H1 (cell line): ENCODE measurements at regions not wholly inside any gene's neighbourhood (a gene's known extent, or its start where the extent isn't known, plus 50 kb on each side); places are given as distances from the start of the nearest gene placed in this dataset.

Source experiments
- CTCF ChIA-PET: fragments of 300-600 bp; sonication (Branson Sonifier 250); formaldehyde crosslinking; loops from one replicate; lab custom pipeline; 2021; ENCODE audit not compliant: partially characterized antibody; lab: Charles Lee
- POLR2A ChIA-PET: fragments of 300-600 bp; sonication (Branson Sonifier 250); formaldehyde crosslinking; loops from one replicate; lab custom pipeline; 2021; ENCODE audit warnings: inconsistent platforms; ENCODE audit not compliant: partially characterized antibody; lab: Charles Lee
- DNase-seq, 2 experiments: peaks; one replicate each; pipeline versions ENCODE4 v3.0.0 to v3.0.0-alpha.2; 2010 to 2022; ENCODE audit warnings: low spot score in 2 of 2, low read depth in 1 of 2, mixed read lengths in 1 of 2
- FAIRE-seq: peaks from 2 replicates; lab custom pipeline; 2011; peaks lifted over from hg19 to GRCh38; lab: Jason Lieb, UNC
- H2AFZ ChIP-seq: 2 replicates; pipeline ENCODE4 v1.8.1; 2012; ENCODE audit warnings: low read length, inconsistent platforms
- H2AK5ac ChIP-seq: 2 replicates; pipeline ENCODE4 v1.6.1; 2013; ENCODE audit warnings: low read depth, low read length
- H2BK120ac ChIP-seq: replicated peaks from 2 replicates; pipeline ENCODE3; 2013; ENCODE audit warnings: low read depth, low read length, inconsistent platforms
- H2BK12ac ChIP-seq: 2 replicates; pipeline ENCODE4 v1.6.1; 2013; ENCODE audit warnings: low read depth, low read length
- H2BK15ac ChIP-seq: 2 replicates; pipeline ENCODE4 v1.6.1; 2013; ENCODE audit warnings: low read length
- H2BK20ac ChIP-seq: 2 replicates; pipeline ENCODE4 v1.6.1; 2013; ENCODE audit warnings: low read length
- H2BK5ac ChIP-seq: 2 replicates; pipeline ENCODE4 v1.6.1; 2013; ENCODE audit warnings: low read depth, low read length
- H3K14ac ChIP-seq: 2 replicates; pipeline ENCODE4 v1.6.1; 2013; ENCODE audit warnings: inconsistent platforms; ENCODE audit not compliant: insufficient read length
- H3K18ac ChIP-seq: 2 replicates; pipeline ENCODE4 v1.6.1; 2013; ENCODE audit warnings: low read length; ENCODE audit errors: extremely low read depth
- H3K23ac ChIP-seq: 2 replicates; pipeline ENCODE4 v1.6.1; 2013; ENCODE audit warnings: inconsistent platforms; ENCODE audit not compliant: insufficient read length
- H3K23me2 ChIP-seq: 2 replicates; pipeline ENCODE4 v1.6.1; 2013; ENCODE audit warnings: low read depth, low read length
- H3K27ac ChIP-seq: 2 replicates; pipeline ENCODE4 v1.6.1; 2011; ENCODE audit warnings: low read depth, low read length, inconsistent platforms
- H3K27me3 ChIP-seq, 4 experiments: replicated peaks in 1 of 4; 1 replicate in 1 of 4; 2 replicates in 3 of 4; pipeline versions ENCODE4 v1.6.1 to v1.8.1; 2011 to 2013; ENCODE audit warnings: low read length in 3 of 4, mild to moderate bottlenecking in 3 of 4, inconsistent platforms in 2 of 4, mixed read lengths in 2 of 4, moderate library complexity in 1 of 4; ENCODE audit not compliant: control insufficient read depth in 3 of 4, insufficient read depth in 3 of 4; ENCODE audit errors: extremely low read depth in 1 of 4
- H3K36me3 ChIP-seq, 4 experiments: 2 replicates each; pipeline versions ENCODE4 v1.6.1 to v1.8.1; 2011 to 2013; ENCODE audit warnings: mild to moderate bottlenecking in 4 of 4, low read length in 3 of 4, moderate library complexity in 2 of 4, control low read depth in 1 of 4, inconsistent platforms in 1 of 4; ENCODE audit not compliant: insufficient read depth in 4 of 4, control insufficient read depth in 2 of 4
- H3K4ac ChIP-seq: replicated peaks from 2 replicates; pipeline ENCODE3; 2013; ENCODE audit warnings: low read length, low read depth, mixed read lengths, inconsistent platforms; ENCODE audit not compliant: insufficient read length
- H3K4me1 ChIP-seq, 4 experiments: replicated peaks in 1 of 4; 1 replicate in 1 of 4; 2 replicates in 3 of 4; pipeline versions ENCODE4 v1.6.1 to v1.8.1; 2011 to 2013; ENCODE audit warnings: low read length in 3 of 4, inconsistent platforms in 2 of 4, mixed read lengths in 1 of 4; ENCODE audit not compliant: insufficient read depth in 4 of 4, control insufficient read depth in 3 of 4
- H3K4me2 ChIP-seq, 2 experiments: 2 replicates each; pipeline versions ENCODE4 v1.6.1 to v1.8.1; 2011 to 2013; ENCODE audit warnings: low read depth in 2 of 2, low read length in 2 of 2, control low read depth in 1 of 2, inconsistent platforms in 1 of 2, mild to moderate bottlenecking in 1 of 2; ENCODE audit not compliant: insufficient read depth in 1 of 2
- H3K4me3 ChIP-seq, 4 experiments: fragments of 200-600, 300-600 bp in 1 of 4; sonication (generic), shearing (Covaris generic), sonication (Bioruptor Twin) in 1 of 4; 2 replicates each; pipeline versions ENCODE4 v1.5.1 to v1.8.1; 2011 to 2016; ENCODE audit warnings: low read length in 4 of 4, low read depth in 3 of 4, control low read depth in 2 of 4, inconsistent platforms in 2 of 4, mild to moderate bottlenecking in 2 of 4, mixed read lengths in 1 of 4, moderate library complexity in 1 of 4; ENCODE audit not compliant: insufficient read depth in 2 of 4; ENCODE audit errors: extremely low read depth in 1 of 4
- H3K56ac ChIP-seq: replicated peaks from 2 replicates; pipeline ENCODE3; 2013; ENCODE audit warnings: low read depth, mild to moderate bottlenecking, mixed read lengths, low read length, inconsistent platforms; ENCODE audit not compliant: insufficient read length
- H3K79me1 ChIP-seq: 2 replicates; pipeline ENCODE4 v1.6.1; 2013; ENCODE audit warnings: low read depth, low read length, control low read depth
- H3K79me2 ChIP-seq, 2 experiments: 2 replicates each; pipeline versions ENCODE4 v1.6.1 to v1.8.1; 2012 to 2013; ENCODE audit warnings: low read length in 2 of 2, mild to moderate bottlenecking in 2 of 2, inconsistent platforms in 1 of 2; ENCODE audit not compliant: insufficient read depth in 2 of 2, control insufficient read depth in 1 of 2
- H3K9ac ChIP-seq, 4 experiments: replicated peaks in 1 of 4; 1 replicate in 1 of 4; 2 replicates in 3 of 4; pipeline versions ENCODE4 v1.6.1 to v1.8.1; 2011 to 2013; ENCODE audit warnings: low read depth in 3 of 4, low read length in 3 of 4, control low read depth in 2 of 4, mild to moderate bottlenecking in 2 of 4, moderate library complexity in 2 of 4, inconsistent platforms in 1 of 4; ENCODE audit errors: extremely low read depth in 1 of 4
- H3K9me3 ChIP-seq, 2 experiments: 2 replicates each; pipeline versions ENCODE4 v1.6.1 to v1.8.1; 2012 to 2013; ENCODE audit warnings: mild to moderate bottlenecking in 2 of 2, moderate library complexity in 2 of 2, control low read depth in 1 of 2, inconsistent platforms in 1 of 2, low read depth in 1 of 2, low read length in 1 of 2, mixed read lengths in 1 of 2; ENCODE audit not compliant: insufficient read depth in 2 of 2
- H4K20me1 ChIP-seq, 2 experiments: replicated peaks in 1 of 2; 2 replicates each; pipeline versions ENCODE3 to v1.8.1; 2011 to 2013; ENCODE audit warnings: inconsistent platforms in 2 of 2, low read length in 2 of 2, mild to moderate bottlenecking in 1 of 2; ENCODE audit not compliant: insufficient read depth in 2 of 2, control insufficient read depth in 1 of 2
- H4K5ac ChIP-seq: 2 replicates; pipeline ENCODE4 v1.6.1; 2013; ENCODE audit warnings: low read length, low read depth, mixed read lengths, inconsistent platforms; ENCODE audit not compliant: insufficient read length
- H4K8ac ChIP-seq: 2 replicates; pipeline ENCODE4 v1.8.0; 2013; ENCODE audit warnings: mild to moderate bottlenecking, moderate library complexity, low read length, inconsistent platforms; ENCODE audit not compliant: insufficient read depth; ENCODE audit errors: extremely low read depth
- H4K91ac ChIP-seq: replicated peaks from 2 replicates; pipeline ENCODE3; 2013; ENCODE audit warnings: low read length, mixed read lengths, inconsistent platforms; ENCODE audit not compliant: insufficient read length
- ASH2L ChIP-seq: fragments of 200-600, 300-600 bp; sonication (generic); IDR thresholded peaks from one replicate; pipeline ENCODE4 v1.7.1; 2017; ENCODE audit warnings: low read length
- SP4 ChIP-seq: IDR thresholded peaks from 2 replicates; pipeline ENCODE4 v1.6.1; 2012; ENCODE audit warnings: low read length, inconsistent platforms
- WGBS, 2 experiments: shearing (Covaris generic) in 1 of 2; methylation state at CpG; one replicate each; pipeline versions ENCODE4 v1.1.6 to v1.1.7; 2013 to 2015; ENCODE audit warnings: low lambda C conversion rate in 2 of 2, mixed read lengths in 2 of 2, inconsistent platforms in 1 of 2, low coverage in 1 of 2, missing lambda C conversion rate in 1 of 2; ENCODE audit not compliant: insufficient replicate concordance in 2 of 2, insufficient coverage in 1 of 2, insufficient read length in 1 of 2; ENCODE audit errors: extremely low coverage in 1 of 2, missing lambda C conversion rate in 1 of 2; 5-methylcytosine and 5-hydroxymethylcytosine counted together

DNA sequence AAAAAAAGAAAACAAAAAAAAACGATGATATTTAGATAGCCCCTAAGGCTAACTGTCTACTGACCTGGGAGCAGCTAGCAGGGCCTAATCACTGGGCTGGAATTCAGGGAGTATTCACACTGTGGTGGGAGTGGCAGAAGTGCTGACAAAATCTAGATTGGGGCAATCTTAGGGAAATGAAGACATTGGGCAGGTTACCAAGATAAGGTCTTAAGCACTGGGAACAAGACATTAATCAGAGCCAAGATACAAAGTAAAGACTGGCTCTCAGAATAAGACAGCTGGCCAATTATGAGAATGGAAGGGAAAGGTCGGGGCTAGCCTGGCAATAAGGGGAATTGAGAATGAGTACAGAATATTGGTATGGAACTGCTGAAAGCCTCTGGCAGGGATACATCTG, 100.2 kb upstream of the GRIA3 start:
- no peak overlapping the region for H4K8ac ChIP-seq
- WGBS, 2 experiments, result 90% methylated on average over 1 of the region's 2 CpGs; no CpG with 5 or more reads in 1 of the 2 experiments
- no peak overlapping the region for H3K23ac ChIP-seq
- no peak overlapping the region for H2BK12ac ChIP-seq
- no peak overlapping the region for H2BK120ac ChIP-seq
- H3K4ac ChIP-seq, result no peak overlapping the region
- H2BK20ac ChIP-seq, result no peak overlapping the region
- no peak overlapping the region for H3K9ac ChIP-seq
- H3K79me2 ChIP-seq, result no peaks in the 10 kb centered on the region
- FAIRE-seq (no peak), DNase-seq (no peak)
- no peak overlapping the region for H3K4me2 ChIP-seq
- no peaks in the 10 kb centered on the region for H3K79me1 ChIP-seq
- no peaks in the 10 kb centered on the region for H3K27me3 ChIP-seq
- no peak overlapping the region for H2AFZ ChIP-seq
- no peak overlapping the region for H3K27ac ChIP-seq
- H2AK5ac ChIP-seq, result no peak overlapping the region
- H3K4me1 ChIP-seq, result peaks cover 0 to 2% (median 0%) of the 10 kb centered on the region in 4 experiments; a peak in 3 of 7 replicates
- H3K56ac ChIP-seq, result no peak overlapping the region
- POLR2A ChIA-PET, result no interaction called here
- no peaks in the 10 kb centered on the region for H3K23me2 ChIP-seq
- no peak overlapping the region for H2BK15ac ChIP-seq
- H2BK5ac ChIP-seq, result no peak overlapping the region
- H3K36me3 ChIP-seq, result no peaks in the 10 kb centered on the region
- H3K4me3 ChIP-seq, result no peak overlapping the region
- H4K91ac ChIP-seq, result no peak overlapping the region
- H3K9me3 ChIP-seq, result no peaks in the 10 kb centered on the region
- no peak overlapping the region for H3K18ac ChIP-seq
- no peaks in the 10 kb centered on the region for H4K20me1 ChIP-seq
- no peak overlapping the region for H3K14ac ChIP-seq
- H4K5ac ChIP-seq, result no peak overlapping the region
- CTCF ChIA-PET, result no interaction called here
- TF ChIP-seq SP4, result no peak
- TF ChIP-seq ASH2L, result no peak
